Left kidney (tissue), 1 donor: ENCODE measurements at regions not wholly inside any gene's neighbourhood (a gene's known extent, or its start where the extent isn't known, plus 50 kb on each side); places are given as distances from the start of the nearest gene placed in this dataset.

Experiments used
- DNase-seq: peaks from one replicate; pipeline ENCODE4 v3.0.0-alpha.2; 2013

- no peak for DNase-seq
Measured at GRCh38 chr1:106968644-106969043, 87.8 kb upstream of the PRMT6 start.

GRCh38 chr1:106969731-106970130 lies 86.7 kb upstream of the PRMT6 start:
- no peak for DNase-seq

- no peak for DNase-seq
Measured at GRCh38 chr1:106972074-106972473, 84.4 kb upstream of the PRMT6 start.

GRCh38 chr1:106975944-106976343 lies 80.5 kb upstream of the PRMT6 start:
- no peak for DNase-seq

GRCh38 chr1:106978477-106979322 lies 77.8 kb upstream of the PRMT6 start:
- no peak for DNase-seq

DNA sequence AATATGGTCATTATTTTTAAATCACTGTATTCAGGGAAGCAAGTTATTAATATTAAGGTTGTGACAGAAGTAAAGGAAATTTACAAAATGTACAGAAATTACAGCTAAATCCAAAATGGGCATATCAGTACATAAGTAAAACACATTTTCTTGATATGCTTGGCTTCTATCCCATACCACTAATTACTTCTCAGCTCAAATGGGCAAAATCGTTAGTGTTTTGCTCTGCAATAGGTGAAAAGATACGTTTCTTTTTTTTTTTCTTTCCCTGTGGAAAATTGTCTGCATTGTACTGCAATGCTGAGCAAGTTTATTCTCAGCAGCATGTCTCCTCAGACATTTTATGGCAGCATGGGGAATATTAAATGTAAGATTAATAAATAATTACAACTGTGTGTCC lies 77.1 kb upstream of the PRMT6 start:
- DNase-seq: no peak

GRCh38 chr1:106980121-106980520 lies 76.4 kb upstream of the PRMT6 start:
- DNase-seq: no peak

- DNase-seq: no peak
Measured at GRCh38 chr1:106984801-106985200, 71.7 kb upstream of the PRMT6 start.

- no peak for DNase-seq
Measured at GRCh38 chr1:106986603-106987002, 69.9 kb upstream of the PRMT6 start.

DNA sequence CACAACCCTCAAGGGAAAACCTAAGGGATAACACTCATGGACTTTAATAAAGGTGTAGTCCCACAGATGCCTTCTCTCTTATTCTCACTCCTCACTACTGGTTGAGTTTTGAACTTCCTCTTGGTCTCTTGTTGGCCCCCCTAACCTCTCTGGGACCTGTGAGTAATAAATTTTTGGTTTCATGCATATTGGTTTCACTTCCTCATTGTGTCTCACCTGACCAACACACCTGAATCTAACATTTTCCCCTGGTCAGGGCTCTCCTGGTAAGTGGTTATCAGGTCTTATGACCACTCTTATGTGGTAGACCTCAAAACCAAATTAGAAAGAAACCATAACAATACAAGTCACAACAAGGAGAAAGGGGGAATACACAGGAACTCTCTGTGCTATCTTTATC lies 60.5 kb upstream of the PRMT6 start:
- DNase-seq: no peak

DNA sequence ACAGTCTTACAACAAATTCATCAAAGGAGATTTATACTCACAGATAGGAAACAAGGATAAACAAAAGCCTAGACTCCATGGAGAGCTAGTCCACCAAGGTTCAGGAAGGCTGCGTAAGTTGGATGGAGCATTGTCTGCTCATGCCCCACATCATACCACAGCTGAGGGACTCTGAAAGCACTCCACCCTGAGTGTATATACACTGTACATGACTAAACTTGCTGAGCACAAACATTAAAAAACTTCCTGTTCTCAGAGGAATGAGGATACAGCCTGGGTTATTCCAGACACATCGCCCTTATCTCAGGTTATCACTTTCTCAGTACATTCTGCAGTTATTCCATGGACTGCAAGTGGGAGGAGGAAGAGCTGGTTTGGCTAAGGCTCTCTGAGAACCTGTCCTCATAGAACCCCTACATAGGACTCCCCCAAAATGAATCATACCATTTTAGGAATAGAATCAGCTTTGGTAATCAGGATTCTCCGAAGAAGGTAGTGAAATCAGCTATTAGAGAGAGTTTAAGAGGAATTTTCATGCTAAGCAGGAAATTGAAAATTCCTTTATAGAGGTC lies 58.0 kb upstream of the PRMT6 start:
- no peak for DNase-seq

DNA sequence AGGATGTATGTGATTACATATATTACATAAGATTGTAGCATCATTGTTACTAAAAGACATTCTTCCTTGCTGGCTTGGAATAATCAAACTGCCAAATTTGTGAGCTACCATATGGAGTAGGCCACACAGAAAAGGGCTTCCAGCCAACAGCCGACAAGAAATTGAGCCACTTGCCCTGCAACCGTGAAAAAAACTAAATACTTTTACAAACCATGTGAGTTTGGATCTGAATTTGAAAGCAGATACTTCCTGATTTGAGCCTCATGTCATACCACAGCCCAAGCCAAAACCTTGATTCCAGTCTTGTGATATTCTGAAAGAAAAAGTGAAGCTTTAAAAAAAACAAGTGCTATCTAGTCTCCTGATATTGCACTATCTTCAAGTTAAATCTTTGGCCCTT lies 55.6 kb upstream of the PRMT6 start:
- DNase-seq: no peak

DNA sequence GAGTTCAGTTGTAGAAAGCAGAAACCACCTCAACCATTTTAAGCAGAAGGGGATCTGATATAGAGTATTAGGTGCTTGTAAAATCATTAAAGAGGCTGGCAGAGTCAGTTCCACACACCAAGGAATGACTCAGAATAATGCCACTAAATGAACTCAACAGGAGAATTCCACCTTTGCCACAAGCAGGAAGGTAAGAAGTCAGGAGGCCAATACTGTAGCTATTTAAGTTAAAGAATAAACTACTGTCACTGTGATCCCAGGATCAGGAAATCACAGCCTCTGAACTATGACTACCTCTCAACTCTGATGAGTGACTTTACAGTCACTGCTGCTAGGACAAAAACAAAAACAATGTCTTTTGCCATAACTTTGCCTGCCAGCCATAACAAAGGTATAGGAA lies 52.5 kb upstream of the PRMT6 start:
- no peak for DNase-seq

DNA sequence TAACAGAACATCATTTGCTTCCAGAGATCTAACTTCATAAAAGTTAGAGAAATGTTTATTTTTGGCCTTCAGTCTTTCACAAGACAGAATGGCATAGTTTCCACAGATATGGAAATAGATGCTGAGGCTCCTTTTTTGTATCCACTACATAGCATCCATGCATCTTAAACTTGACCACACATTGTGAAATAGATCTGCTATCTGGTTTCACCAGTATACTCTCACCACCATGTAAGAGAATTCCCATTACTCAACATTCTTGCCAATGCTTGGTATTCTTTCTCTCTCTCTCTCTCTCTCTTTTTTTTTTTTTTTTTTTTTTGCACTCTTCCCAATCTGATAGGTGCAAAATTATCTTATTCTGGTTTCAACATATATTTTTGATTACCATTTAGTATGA lies 52.1 kb upstream of the PRMT6 start:
- DNase-seq: no peak
